Panc1 (cell line): ENCODE measurements at regions not wholly inside any gene's neighbourhood (a gene's known extent, or its start where the extent isn't known, plus 50 kb on each side); places are given as distances from the start of the nearest gene placed in this dataset.

Experiments
- ATAC-seq: fragments of 200-7000 bp; cut with Tn5 transposase; 2 replicates; pipeline ENCODE4 v1.9.1; 2020; ENCODE audit warnings: mild to moderate bottlenecking, moderate library complexity
- BruUV-seq: library from RNA; stranded (reverse); fragments of 400-500 nt; replicated peaks from 2 replicates; lab custom pipeline; 2021; lab: Mats Ljungman, UMichigan
- CTCF ChIA-PET: fragments of 300-600 bp; sonication (Branson Sonifier 250); formaldehyde crosslinking; loops from one replicate; lab custom pipeline; 2022; ENCODE audit warnings: antibody characterized with exemption; lab: Charles Lee
- POLR2A ChIA-PET: fragments of 300-600 bp; sonication (Branson Sonifier 250); formaldehyde crosslinking; loops from one replicate; lab custom pipeline; 2022; ENCODE audit warnings: antibody characterized with exemption; lab: Charles Lee
- DNase-seq: peaks from one replicate; pipeline ENCODE4 v3.0.0-alpha.2; 2010; ENCODE audit warnings: low read depth, low spot score
- H3K27ac ChIP-seq: 2 replicates; pipeline ENCODE4 v1.5.1; 2011; ENCODE audit warnings: mild to moderate bottlenecking, low read length, inconsistent platforms
- H3K27me3 ChIP-seq: fragments of 200-500 bp; sonication (Bioruptor generic); 2 replicates; pipeline ENCODE4 v1.6.0; 2014; ENCODE audit warnings: low read length, inconsistent platforms; ENCODE audit not compliant: control insufficient read depth, insufficient read depth
- H3K36me3 ChIP-seq: fragments of 200-500 bp; sonication (Bioruptor generic); 2 replicates; pipeline ENCODE4 v1.5.1; 2014; ENCODE audit warnings: inconsistent platforms, mild to moderate bottlenecking, low read length, moderate library complexity; ENCODE audit not compliant: control insufficient read depth, insufficient read depth
- H3K4me1 ChIP-seq: 2 replicates; pipeline ENCODE4 v1.5.1; 2011; ENCODE audit warnings: inconsistent platforms, mild to moderate bottlenecking, low read length, moderate library complexity; ENCODE audit not compliant: control insufficient read depth, insufficient read depth
- H3K4me3 ChIP-seq, 2 experiments: 2 replicates each; pipeline ENCODE4 v1.5.1; 2011 to 2012; ENCODE audit warnings: low read depth in 2 of 2, low read length in 2 of 2, mild to moderate bottlenecking in 2 of 2, inconsistent platforms in 1 of 2, moderate library complexity in 1 of 2
- H3K9me3 ChIP-seq: fragments of 200-500 bp; sonication (Bioruptor generic); 2 replicates; pipeline ENCODE4 v1.5.1; 2014; ENCODE audit warnings: low read depth, mild to moderate bottlenecking, inconsistent platforms, low read length, moderate library complexity; ENCODE audit not compliant: control insufficient read depth, insufficient read depth
- POLR2AphosphoS5 ChIP-seq: IDR thresholded peaks from 2 replicates; pipeline ENCODE4 v1.6.1; 2012; ENCODE audit warnings: mild to moderate bottlenecking, low read depth, low read length, moderate library complexity
- SIN3A ChIP-seq: IDR thresholded peaks from 2 replicates; pipeline ENCODE4 v1.6.1; 2012; ENCODE audit warnings: low read depth, mild to moderate bottlenecking, low read length, moderate library complexity, borderline replicate concordance; ENCODE audit not compliant: insufficient read depth
- TCF7L2 ChIP-seq: IDR thresholded peaks from 2 replicates; pipeline ENCODE4 v1.6.1; 2011; ENCODE audit warnings: mild to moderate bottlenecking, low read depth, low read length, inconsistent platforms
- in situ Hi-C: cut with HindIII; loops from 2 replicates; pipeline ENCODE4 v1.10.0; 2016; ENCODE audit warnings: low sequenced_read_pairs, low pct_unique_long_range_greater_than_20kb
- intact Hi-C: fragments of 100-400 bp; cut with micrococcal nuclease; formaldehyde crosslinking; loops from one replicate; pipeline ENCODE4 v1.10.0; 2022; ENCODE audit not compliant: unreplicated experiment
- TF ChIP-seq, protein P1 (sequence below), 2 experiments: IDR thresholded peaks; 2 replicates each; pipeline ENCODE4 v1.6.1; 2011 to 2012; ENCODE audit warnings: low read depth in 2 of 2, control low read depth in 1 of 2, low read length in 1 of 2, mild to moderate bottlenecking in 1 of 2, moderate library complexity in 1 of 2; ENCODE audit not compliant: insufficient read depth in 1 of 2
- TF ChIP-seq, protein P2 (sequence below): fragments of 450-650 bp; IDR thresholded peaks from 2 replicates; pipeline ENCODE4 v1.5.1; 2017; ENCODE audit warnings: mild to moderate bottlenecking

DNA sequence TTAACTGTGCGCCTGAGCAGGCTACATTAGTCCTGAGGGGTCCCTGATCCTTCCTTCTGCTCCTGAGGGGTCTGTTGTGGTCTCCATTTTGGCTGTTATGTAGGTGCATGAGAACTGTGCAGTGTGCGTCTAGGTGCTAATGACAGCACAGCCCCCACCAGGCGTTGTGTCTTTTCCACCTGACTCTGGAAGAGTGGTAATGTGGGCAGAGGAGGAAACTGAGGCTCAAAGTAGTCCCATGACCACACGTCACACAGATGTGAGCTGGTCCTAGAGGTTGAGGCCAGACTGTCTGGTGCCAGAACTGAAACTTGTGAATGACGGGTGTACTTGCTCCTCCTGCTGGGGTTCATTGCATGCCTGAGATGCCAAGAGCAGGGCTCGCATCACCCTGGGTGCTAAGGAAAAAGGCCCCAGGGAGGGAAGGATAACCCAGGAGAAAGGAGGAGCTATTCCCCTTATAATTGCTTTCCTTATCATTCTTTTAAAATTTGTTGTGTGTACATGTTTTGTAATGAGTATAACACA, 111.8 kb downstream of the SLC25A47 start:
- TF ChIP-seq POLR2AphosphoS5 (no peak), SIN3A (no peak), TCF7L2 (no peak)
- TF ChIP-seq, protein P1, sequence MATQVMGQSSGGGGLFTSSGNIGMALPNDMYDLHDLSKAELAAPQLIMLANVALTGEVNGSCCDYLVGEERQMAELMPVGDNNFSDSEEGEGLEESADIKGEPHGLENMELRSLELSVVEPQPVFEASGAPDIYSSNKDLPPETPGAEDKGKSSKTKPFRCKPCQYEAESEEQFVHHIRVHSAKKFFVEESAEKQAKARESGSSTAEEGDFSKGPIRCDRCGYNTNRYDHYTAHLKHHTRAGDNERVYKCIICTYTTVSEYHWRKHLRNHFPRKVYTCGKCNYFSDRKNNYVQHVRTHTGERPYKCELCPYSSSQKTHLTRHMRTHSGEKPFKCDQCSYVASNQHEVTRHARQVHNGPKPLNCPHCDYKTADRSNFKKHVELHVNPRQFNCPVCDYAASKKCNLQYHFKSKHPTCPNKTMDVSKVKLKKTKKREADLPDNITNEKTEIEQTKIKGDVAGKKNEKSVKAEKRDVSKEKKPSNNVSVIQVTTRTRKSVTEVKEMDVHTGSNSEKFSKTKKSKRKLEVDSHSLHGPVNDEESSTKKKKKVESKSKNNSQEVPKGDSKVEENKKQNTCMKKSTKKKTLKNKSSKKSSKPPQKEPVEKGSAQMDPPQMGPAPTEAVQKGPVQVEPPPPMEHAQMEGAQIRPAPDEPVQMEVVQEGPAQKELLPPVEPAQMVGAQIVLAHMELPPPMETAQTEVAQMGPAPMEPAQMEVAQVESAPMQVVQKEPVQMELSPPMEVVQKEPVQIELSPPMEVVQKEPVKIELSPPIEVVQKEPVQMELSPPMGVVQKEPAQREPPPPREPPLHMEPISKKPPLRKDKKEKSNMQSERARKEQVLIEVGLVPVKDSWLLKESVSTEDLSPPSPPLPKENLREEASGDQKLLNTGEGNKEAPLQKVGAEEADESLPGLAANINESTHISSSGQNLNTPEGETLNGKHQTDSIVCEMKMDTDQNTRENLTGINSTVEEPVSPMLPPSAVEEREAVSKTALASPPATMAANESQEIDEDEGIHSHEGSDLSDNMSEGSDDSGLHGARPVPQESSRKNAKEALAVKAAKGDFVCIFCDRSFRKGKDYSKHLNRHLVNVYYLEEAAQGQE (IDR thresholded peaks at IDR 0.05; ENCODE audit: insufficient read depth in 1 of 2, low read depth in 2 of 2, low read length in 1 of 2), result no peak
- TF ChIP-seq, protein P2, sequence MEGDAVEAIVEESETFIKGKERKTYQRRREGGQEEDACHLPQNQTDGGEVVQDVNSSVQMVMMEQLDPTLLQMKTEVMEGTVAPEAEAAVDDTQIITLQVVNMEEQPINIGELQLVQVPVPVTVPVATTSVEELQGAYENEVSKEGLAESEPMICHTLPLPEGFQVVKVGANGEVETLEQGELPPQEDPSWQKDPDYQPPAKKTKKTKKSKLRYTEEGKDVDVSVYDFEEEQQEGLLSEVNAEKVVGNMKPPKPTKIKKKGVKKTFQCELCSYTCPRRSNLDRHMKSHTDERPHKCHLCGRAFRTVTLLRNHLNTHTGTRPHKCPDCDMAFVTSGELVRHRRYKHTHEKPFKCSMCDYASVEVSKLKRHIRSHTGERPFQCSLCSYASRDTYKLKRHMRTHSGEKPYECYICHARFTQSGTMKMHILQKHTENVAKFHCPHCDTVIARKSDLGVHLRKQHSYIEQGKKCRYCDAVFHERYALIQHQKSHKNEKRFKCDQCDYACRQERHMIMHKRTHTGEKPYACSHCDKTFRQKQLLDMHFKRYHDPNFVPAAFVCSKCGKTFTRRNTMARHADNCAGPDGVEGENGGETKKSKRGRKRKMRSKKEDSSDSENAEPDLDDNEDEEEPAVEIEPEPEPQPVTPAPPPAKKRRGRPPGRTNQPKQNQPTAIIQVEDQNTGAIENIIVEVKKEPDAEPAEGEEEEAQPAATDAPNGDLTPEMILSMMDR, result no peak
- ATAC-seq (no peak), DNase-seq (no peak)
- CTCF ChIA-PET, result interaction anchor here (0.8 kb wide), 1 partner anchor 15 kb away, joined by 3 read pairs; no protein-coding TSS in a partner anchor
- in situ Hi-C loops, result no loop called here
- no TSS peak for BruUV-seq
- Histone ChIP-seq H3K27ac (peak overlapping the region; percentile 81), H3K36me3 (no peaks in the 10 kb centered on the region), H3K9me3 (no peaks in the 10 kb centered on the region), H3K4me3 (no peak overlapping the region), H3K4me1 (peaks cover 53% of the 10 kb centered on the region), H3K27me3 (no peaks in the 10 kb centered on the region)
- POLR2A ChIA-PET, result no interaction called here
- intact Hi-C loops, result no loop called here

DNA sequence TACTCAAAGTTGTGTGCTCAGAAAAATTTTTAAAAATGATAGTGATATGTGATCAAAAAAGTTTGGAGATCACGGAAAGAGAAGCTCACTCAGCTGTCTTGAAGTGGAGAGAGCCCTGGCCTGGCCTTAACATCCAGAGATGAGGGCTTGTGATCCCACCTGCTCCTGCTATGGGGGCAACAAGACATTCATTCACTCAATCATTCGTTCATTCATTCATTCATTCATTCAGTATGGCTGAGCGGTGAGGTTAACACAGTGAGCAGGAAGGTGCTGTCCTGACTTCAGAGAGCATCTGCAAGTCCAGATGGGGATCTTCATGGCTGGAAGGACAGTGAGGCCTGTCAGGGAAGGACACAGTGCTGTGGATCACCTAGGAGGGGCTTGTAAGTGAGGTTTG, 112.3 kb downstream of the SLC25A47 start:
- BruUV-seq, result no TSS peak
- Histone ChIP-seq H3K27ac (peak overlapping the region; percentile 81), H3K4me1 (peaks cover 57% of the 10 kb centered on the region), H3K4me3 (no peak overlapping the region), H3K27me3 (no peaks in the 10 kb centered on the region), H3K9me3 (no peaks in the 10 kb centered on the region), H3K36me3 (no peaks in the 10 kb centered on the region)
- intact Hi-C loops (no loop called here), in situ Hi-C loops (no loop called here)
- ATAC-seq (no peak), DNase-seq (no peak)
- TF ChIP-seq, protein P1 (IDR thresholded peaks at IDR 0.05; ENCODE audit: insufficient read depth in 1 of 2, low read depth in 2 of 2, low read length in 1 of 2), result no peak
- TF ChIP-seq POLR2AphosphoS5 (no peak), TCF7L2 (no peak), SIN3A (no peak)
- TF ChIP-seq, protein P2, result no peak
- CTCF ChIA-PET, result interaction anchor here (0.8 kb wide), 1 partner anchor 15 kb away, joined by 3 read pairs; no protein-coding TSS in a partner anchor
- POLR2A ChIA-PET, result interaction anchor here (0.6 kb wide), 1 partner anchor 47 kb away, joined by 6 read pairs; no protein-coding TSS in a partner anchor
